ENCODE measurements at regions not wholly inside any gene's neighbourhood (a gene's known extent, or its start where the extent isn't known, plus 50 kb on each side); places are given as distances from the start of the nearest gene placed in this dataset.

DNA sequence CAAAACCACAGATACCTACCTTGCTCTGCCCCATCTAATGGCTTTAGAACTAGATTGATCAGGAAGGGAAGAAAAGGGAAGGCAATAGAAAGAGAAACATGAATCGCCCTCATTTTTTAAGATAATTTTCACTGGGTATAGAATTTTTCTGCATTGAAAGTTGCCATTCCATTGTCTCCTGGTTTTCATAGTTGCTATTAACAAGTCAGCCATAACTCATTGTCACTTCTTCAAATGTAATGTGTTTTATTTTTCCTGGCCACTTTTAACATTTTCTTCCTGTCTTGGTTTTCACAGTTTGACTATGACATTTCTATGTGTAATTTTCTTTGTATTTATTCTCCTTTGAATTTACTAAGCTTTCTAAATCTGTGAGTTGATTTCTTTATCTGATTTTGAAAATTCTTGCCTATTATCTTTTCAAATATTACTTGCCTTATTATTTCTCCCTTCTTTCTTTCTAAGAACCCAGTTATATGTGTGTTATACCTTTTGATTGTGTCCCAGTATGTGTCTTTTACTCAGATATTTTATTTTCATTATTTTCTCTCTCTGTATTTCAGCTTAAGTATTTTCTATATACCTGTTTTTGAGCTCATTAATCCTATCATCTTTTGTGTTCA is 85.5 kb upstream of the GLI2 start:
- Mint-ChIP-seq H3K27me3 (ENCODE audit: unreplicated experiment) (peaks cover 3% of the 10 kb centered on the region), H3K27ac (ENCODE audit: unreplicated experiment) (no peak overlapping the region)

DNA sequence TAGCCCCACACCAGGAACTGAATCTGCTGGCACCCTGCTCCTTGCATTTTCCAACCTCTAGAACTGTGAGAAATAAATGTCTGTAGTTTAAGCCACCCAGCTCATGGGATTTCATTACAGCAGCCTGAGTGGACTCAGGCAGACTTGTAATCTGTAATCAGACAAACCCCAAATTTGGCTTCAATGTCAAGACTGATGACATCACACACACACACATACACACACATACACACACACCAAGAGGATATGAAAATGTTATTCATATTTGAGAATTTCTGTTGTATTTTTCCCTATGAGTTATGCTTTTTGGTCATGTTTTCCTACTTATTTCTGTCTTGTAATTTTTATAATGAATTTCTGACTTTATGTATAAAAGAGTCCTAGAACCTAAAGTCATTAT is 83.8 kb upstream of the GLI2 start:
- Mint-ChIP-seq H3K36me3 (ENCODE audit: low read depth, unreplicated experiment) (peaks cover 9% of the 10 kb centered on the region), H3K27me3 (ENCODE audit: unreplicated experiment) (peaks cover 4% of the 10 kb centered on the region), H3K4me1 (ENCODE audit: unreplicated experiment) (no peaks in the 10 kb centered on the region), H3K9me3 (ENCODE audit: unreplicated experiment) (peaks cover 9% of the 10 kb centered on the region), H3K4me3 (ENCODE audit: unreplicated experiment) (no peak overlapping the region), H3K27ac (ENCODE audit: unreplicated experiment) (no peak overlapping the region)
- TF ChIP-seq, protein P1, sequence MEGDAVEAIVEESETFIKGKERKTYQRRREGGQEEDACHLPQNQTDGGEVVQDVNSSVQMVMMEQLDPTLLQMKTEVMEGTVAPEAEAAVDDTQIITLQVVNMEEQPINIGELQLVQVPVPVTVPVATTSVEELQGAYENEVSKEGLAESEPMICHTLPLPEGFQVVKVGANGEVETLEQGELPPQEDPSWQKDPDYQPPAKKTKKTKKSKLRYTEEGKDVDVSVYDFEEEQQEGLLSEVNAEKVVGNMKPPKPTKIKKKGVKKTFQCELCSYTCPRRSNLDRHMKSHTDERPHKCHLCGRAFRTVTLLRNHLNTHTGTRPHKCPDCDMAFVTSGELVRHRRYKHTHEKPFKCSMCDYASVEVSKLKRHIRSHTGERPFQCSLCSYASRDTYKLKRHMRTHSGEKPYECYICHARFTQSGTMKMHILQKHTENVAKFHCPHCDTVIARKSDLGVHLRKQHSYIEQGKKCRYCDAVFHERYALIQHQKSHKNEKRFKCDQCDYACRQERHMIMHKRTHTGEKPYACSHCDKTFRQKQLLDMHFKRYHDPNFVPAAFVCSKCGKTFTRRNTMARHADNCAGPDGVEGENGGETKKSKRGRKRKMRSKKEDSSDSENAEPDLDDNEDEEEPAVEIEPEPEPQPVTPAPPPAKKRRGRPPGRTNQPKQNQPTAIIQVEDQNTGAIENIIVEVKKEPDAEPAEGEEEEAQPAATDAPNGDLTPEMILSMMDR (IDR thresholded peaks at IDR 0.05; ENCODE audit: unreplicated experiment): no peak
- no peak for DNase-seq (ENCODE audit: low spot score)

More for the DNA sequence above, 85.5 kb upstream of the GLI2 start:
- no peak for DNase-seq (ENCODE audit: low spot score)
- H3K9me3 Mint-ChIP-seq (ENCODE audit: unreplicated experiment): peaks cover 9% of the 10 kb centered on the region
- no peak overlapping the region for H3K4me3 Mint-ChIP-seq (ENCODE audit: unreplicated experiment)
- TF ChIP-seq, protein P1 (IDR thresholded peaks at IDR 0.05; ENCODE audit: unreplicated experiment): no peak
- H3K4me1 Mint-ChIP-seq (ENCODE audit: unreplicated experiment): no peaks in the 10 kb centered on the region
- H3K36me3 Mint-ChIP-seq (ENCODE audit: low read depth, unreplicated experiment): peaks cover 9% of the 10 kb centered on the region

DNA sequence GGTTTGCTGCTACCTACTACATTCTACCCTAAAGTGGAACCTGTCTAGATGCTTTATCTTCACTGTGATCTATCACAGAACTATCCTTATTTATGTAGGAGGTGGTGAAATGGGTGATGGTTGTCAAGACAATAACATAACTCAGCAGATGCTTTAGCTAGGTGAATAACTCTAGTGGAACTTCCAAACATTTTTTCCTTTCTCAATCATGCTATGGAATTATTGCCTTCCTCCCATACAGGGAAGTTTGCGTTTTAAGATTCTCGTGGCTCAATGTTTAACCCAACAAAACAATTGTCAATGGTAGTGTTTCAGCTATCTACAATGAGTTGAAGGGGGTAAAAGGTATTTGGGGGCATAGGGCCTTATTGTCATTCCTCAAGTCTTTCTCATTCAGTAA is 82.6 kb upstream of the GLI2 start:
- no peak overlapping the region for H3K4me3 Mint-ChIP-seq (ENCODE audit: unreplicated experiment)
- no peaks in the 10 kb centered on the region for H3K4me1 Mint-ChIP-seq (ENCODE audit: unreplicated experiment)
- peaks cover 9% of the 10 kb centered on the region for H3K36me3 Mint-ChIP-seq (ENCODE audit: low read depth, unreplicated experiment)
- no peak for DNase-seq (ENCODE audit: low spot score)
- peaks cover 9% of the 10 kb centered on the region for H3K9me3 Mint-ChIP-seq (ENCODE audit: unreplicated experiment)
- H3K27ac Mint-ChIP-seq (ENCODE audit: unreplicated experiment): no peak overlapping the region
- peaks cover 4% of the 10 kb centered on the region for H3K27me3 Mint-ChIP-seq (ENCODE audit: unreplicated experiment)
- TF ChIP-seq, protein P1 (IDR thresholded peaks at IDR 0.05; ENCODE audit: unreplicated experiment): no peak

DNA sequence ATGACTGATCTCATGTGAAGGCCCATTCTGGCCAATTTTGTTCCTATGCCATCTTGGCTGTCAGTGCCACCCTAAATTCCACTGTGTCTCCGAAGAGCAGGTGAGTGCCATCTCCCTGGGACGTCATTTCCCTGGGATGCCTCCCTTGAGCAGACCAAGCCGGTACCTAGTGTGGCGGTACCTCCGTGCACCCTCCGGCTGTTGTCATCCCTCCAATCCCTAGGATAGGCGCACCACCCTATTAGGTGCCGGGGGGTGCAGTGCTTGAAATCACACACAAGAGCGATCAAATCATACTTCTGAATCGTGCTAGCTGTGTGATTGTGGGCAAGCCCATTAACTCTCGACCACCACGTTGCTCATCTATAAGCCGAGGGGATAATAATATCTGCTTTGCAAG is 81.8 kb upstream of the GLI2 start:
- Mint-ChIP-seq H3K27me3 (ENCODE audit: unreplicated experiment) (peaks cover 7% of the 10 kb centered on the region), H3K9me3 (ENCODE audit: unreplicated experiment) (peaks cover 9% of the 10 kb centered on the region), H3K27ac (ENCODE audit: unreplicated experiment) (no peak overlapping the region), H3K4me3 (ENCODE audit: unreplicated experiment) (no peak overlapping the region), H3K36me3 (ENCODE audit: low read depth, unreplicated experiment) (peaks cover 9% of the 10 kb centered on the region), H3K4me1 (ENCODE audit: unreplicated experiment) (peaks cover 2% of the 10 kb centered on the region)
- DNase-seq (ENCODE audit: low spot score): no peak
- TF ChIP-seq, protein P1 (IDR thresholded peaks at IDR 0.05; ENCODE audit: unreplicated experiment): no peak

DNA sequence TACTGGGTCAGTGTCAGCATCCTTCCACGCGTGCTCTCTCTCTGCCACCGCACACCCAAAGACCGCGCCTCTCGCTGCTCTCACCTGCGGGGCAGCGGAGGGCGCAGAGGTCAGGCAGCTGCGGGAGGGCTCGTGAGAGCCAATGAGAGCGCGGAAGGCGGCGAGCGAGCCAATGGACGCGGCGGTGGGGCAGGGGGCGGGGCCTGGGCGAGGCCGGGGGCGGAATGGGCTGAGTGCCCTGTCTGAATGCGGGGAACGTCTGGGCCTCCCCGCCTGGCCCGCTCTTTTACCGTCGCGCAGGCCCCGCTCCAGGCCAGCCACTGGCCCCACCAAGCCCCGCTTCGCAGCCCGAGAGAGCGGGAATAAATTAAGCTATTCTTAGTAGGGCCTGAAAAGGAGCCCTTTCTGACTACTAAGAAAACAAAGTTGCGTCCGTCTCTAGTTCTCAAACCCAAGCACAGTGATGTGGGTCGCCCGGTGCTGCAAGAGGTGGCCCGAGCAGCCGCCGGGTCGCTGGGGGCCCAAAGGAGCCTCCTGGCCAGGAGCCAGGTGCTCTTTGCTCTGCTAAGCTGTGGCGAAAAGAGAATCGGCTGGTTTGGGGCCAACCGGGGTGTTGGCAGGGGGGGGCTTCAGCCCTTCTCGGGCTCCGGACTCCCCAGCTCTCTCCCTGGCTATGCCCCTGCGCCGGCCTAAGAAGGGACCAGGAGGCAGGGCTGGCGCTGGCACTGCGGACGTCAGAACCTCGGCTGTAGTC is 81.1 kb upstream of the GLI2 start:
- DNase-seq (ENCODE audit: low spot score): no peak
- Mint-ChIP-seq H3K27ac (ENCODE audit: unreplicated experiment) (no peak overlapping the region), H3K36me3 (ENCODE audit: low read depth, unreplicated experiment) (peaks cover 9% of the 10 kb centered on the region), H3K4me1 (ENCODE audit: unreplicated experiment) (peaks cover 2% of the 10 kb centered on the region), H3K9me3 (ENCODE audit: unreplicated experiment) (peaks cover 9% of the 10 kb centered on the region), H3K27me3 (ENCODE audit: unreplicated experiment) (peaks cover 13% of the 10 kb centered on the region), H3K4me3 (ENCODE audit: unreplicated experiment) (no peak overlapping the region)
- TF ChIP-seq, protein P1 (IDR thresholded peaks at IDR 0.05; ENCODE audit: unreplicated experiment): no peak

All from endothelial cell (in vitro differentiated cells).